HUES64 (cell line): ENCODE measurements at regions not wholly inside any gene's neighbourhood (a gene's known extent, or its start where the extent isn't known, plus 50 kb on each side); places are given as distances from the start of the nearest gene placed in this dataset.

Experiments
- H3K27ac ChIP-seq: 2 replicates; pipeline ENCODE4 v1.7.0; 2013; ENCODE audit warnings: low read depth, low read length, inconsistent platforms
- H3K27me3 ChIP-seq: 2 replicates; pipeline ENCODE4 v1.6.1; 2013; ENCODE audit warnings: mild to moderate bottlenecking, low read length; ENCODE audit not compliant: insufficient read depth
- H3K36me3 ChIP-seq: 2 replicates; pipeline ENCODE4 v1.6.1; 2013; ENCODE audit warnings: mild to moderate bottlenecking, low read length; ENCODE audit not compliant: insufficient read depth
- H3K4me1 ChIP-seq: 2 replicates; pipeline ENCODE4 v1.6.1; 2013; ENCODE audit warnings: mild to moderate bottlenecking, low read length, moderate library complexity; ENCODE audit not compliant: insufficient read depth
- H3K4me3 ChIP-seq: 2 replicates; pipeline ENCODE4 v1.5.1; 2013; ENCODE audit warnings: mild to moderate bottlenecking, low read length, moderate library complexity
- H3K9ac ChIP-seq: 2 replicates; pipeline ENCODE4 v1.6.1; 2013; ENCODE audit warnings: mild to moderate bottlenecking, low read depth, low read length
- H3K9me3 ChIP-seq: 2 replicates; pipeline ENCODE4 v1.6.1; 2013; ENCODE audit warnings: low read depth, low read length; ENCODE audit not compliant: insufficient read depth
- WGBS: fragments of 150-250, 120-280 bp; methylation state at CpG from one replicate; pipeline ENCODE4 v1.1.7; 2013; ENCODE audit warnings: missing lambda C conversion rate; 5-methylcytosine and 5-hydroxymethylcytosine counted together

DNA sequence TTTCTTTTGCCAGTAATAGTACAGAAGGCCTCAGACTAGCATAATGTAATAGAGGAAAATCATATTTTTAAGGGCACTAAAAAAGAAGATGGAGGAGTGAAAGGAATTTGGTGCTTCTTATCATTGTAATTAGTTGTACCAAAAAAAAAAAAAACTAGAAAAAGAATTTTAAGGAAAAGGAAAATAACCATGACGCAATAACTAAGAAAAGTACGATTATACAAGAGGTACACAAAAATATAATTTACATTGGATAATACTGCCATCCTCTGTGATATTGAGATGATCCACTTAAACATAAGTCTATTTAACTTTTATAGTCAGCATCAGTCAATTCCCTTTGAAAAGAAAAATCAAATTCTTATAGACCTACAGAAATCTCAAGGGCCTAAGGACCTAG is 146.7 kb upstream of the IRX5 start:
- no peaks in the 10 kb centered on the region for H3K4me1 ChIP-seq
- 100% methylated on average over 2 of the region's 2 CpGs for WGBS
- H3K9ac ChIP-seq: no peak overlapping the region
- no peak overlapping the region for H3K4me3 ChIP-seq
- no peak overlapping the region for H3K27ac ChIP-seq
- peaks cover 9% of the 10 kb centered on the region; the same call in 1 of the 2 replicates for H3K9me3 ChIP-seq
- no peaks in the 10 kb centered on the region for H3K36me3 ChIP-seq
- H3K27me3 ChIP-seq: no peaks in the 10 kb centered on the region

DNA sequence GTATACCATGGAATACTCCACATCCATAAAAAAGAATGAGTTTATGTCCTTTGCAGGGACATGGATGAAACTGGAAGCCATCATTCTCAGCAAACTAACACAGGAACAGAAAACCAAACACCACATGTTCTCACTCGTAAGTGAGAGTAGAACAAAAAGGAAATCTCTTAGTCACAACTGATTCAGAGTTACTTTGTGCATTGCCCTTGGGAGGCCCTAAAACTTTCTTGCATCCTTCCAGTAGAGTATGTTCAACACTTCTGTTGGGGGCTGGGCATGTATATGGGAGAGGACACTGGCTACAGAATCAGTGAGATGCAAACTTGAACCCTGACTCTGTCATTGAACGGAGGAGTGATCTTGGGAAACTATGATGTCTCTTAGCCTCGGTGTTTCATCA is 147.4 kb upstream of the IRX5 start:
- Histone ChIP-seq H3K27ac (no peak overlapping the region), H3K4me1 (no peaks in the 10 kb centered on the region)
- WGBS: 91% methylated on average over 3 of the region's 3 CpGs

DNA sequence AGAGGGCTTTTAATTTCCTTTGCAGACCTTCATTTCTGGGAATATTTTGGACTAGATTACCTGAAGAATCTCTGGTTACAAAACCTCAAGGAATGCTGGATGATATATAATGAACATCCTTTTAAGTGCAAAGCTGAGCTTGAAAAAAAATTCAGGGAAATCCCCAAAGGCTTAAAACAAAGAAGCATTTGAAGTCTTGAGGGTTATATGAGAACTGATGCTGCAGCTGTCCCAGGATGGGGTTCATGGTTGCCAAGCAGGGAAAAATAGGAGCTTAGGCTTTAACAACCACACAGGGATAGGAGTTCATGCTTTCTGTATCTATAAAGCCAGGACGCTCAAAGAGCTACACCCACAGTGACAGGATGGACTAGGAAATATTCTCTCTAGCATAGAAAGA is 150.4 kb upstream of the IRX5 start:
- WGBS: 100% methylated on average over 1 of the region's 1 CpG
- no peaks in the 10 kb centered on the region for H3K36me3 ChIP-seq
- H3K9me3 ChIP-seq: no peaks in the 10 kb centered on the region
- H3K27ac ChIP-seq: no peak overlapping the region
- no peak overlapping the region for H3K4me3 ChIP-seq
- no peak overlapping the region for H3K9ac ChIP-seq
- no peaks in the 10 kb centered on the region for H3K27me3 ChIP-seq
- H3K4me1 ChIP-seq: no peaks in the 10 kb centered on the region

More for the DNA sequence above, 147.4 kb upstream of the IRX5 start:
- Histone ChIP-seq H3K9ac (no peak overlapping the region), H3K9me3 (peaks cover 9% of the 10 kb centered on the region; the same call in 1 of the 2 replicates), H3K4me3 (no peak overlapping the region), H3K36me3 (no peaks in the 10 kb centered on the region), H3K27me3 (no peaks in the 10 kb centered on the region)

DNA sequence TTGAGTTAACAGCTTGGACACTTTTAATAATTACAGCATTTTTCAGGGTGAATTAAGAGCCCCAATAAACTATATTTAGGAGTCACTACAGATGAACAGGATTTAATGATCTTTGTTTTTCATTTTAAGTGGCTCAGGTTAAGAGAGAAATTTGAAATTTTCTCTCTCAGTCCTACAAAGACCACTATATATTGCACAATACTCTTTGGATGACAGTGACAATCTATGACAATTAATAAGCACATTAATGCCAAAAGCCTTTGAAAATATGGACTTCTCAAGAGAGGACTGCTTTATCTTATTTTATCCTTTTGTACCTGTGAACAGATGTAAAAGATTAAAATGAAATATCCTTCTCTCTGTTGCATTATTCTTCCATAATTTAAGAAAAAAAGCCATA is 151.1 kb upstream of the IRX5 start:
- Histone ChIP-seq H3K27me3 (no peaks in the 10 kb centered on the region), H3K4me3 (no peak overlapping the region), H3K4me1 (no peaks in the 10 kb centered on the region), H3K9me3 (no peaks in the 10 kb centered on the region), H3K9ac (no peak overlapping the region), H3K36me3 (no peaks in the 10 kb centered on the region), H3K27ac (no peak overlapping the region)

DNA sequence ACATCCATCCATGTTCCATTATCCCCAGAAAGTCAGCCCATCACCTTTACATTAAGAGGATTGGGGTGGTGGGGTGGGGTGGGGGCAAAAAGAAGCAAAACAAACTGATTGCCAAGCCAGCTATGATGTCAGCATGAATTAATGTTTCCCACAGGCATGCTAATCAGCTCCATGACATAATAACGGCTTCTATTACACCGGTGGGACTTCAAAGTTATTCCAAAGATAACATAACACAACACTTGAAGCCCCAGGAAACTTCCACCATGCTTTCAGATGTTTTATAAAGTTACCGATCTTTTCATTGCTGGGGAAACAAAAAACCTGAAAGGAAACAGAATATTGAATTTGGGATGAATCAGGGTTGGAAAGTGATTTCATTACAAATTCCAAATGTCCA is 155.9 kb upstream of the IRX5 start:
- Histone ChIP-seq H3K4me1 (no peaks in the 10 kb centered on the region), H3K4me3 (no peak overlapping the region)

DNA sequence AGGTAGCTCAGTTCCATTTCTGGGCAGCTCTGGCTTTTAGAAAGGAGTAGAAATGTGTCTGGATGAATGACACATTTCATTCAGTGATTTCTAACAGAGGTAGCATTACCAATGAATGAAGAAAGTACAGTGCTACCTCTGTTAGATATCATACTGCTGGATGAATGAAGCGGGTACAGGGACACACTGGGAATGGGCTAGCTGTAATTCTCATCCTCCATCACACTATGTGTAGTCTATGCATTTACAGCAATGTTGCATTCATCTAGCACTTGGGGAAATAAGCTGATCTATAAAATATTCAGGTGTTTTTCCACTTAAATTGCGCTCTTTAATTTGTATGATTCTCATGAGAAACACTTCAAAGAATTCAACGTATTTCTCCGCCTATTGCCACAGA is 158.3 kb upstream of the IRX5 start:
- WGBS: 97% methylated on average over 4 of the region's 4 CpGs
- no peak overlapping the region for H3K4me3 ChIP-seq
- H3K36me3 ChIP-seq: no peaks in the 10 kb centered on the region
- no peaks in the 10 kb centered on the region for H3K9me3 ChIP-seq
- H3K27me3 ChIP-seq: no peaks in the 10 kb centered on the region
- H3K9ac ChIP-seq: no peak overlapping the region
- H3K4me1 ChIP-seq: no peaks in the 10 kb centered on the region
- no peak overlapping the region for H3K27ac ChIP-seq

More for the DNA sequence above, 155.9 kb upstream of the IRX5 start:
- Histone ChIP-seq H3K27me3 (no peaks in the 10 kb centered on the region), H3K9me3 (no peaks in the 10 kb centered on the region), H3K27ac (no peak overlapping the region), H3K9ac (no peak overlapping the region), H3K36me3 (no peaks in the 10 kb centered on the region)
- 86% methylated on average over 3 of the region's 3 CpGs for WGBS

DNA sequence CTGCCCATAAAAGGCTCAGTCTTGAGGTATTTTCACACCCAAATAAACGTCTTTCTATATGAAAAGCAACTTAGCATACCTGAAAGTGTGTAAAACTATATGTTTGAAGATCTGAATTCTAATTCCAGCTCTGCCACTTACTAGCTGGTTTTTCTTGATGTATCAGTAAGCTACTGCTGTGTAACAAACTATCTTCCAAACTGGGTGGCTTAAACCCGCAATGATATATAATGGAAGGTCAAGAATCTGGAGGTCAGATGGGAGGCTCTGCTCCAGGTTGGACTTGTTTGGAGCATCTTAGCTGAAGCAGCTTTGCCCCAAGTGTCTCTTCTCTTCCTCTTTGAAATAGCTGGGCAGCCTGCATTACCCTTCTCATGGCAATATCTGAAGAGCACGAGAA is 164.3 kb upstream of the IRX5 start:
- H3K4me3 ChIP-seq: no peak overlapping the region
- H3K27me3 ChIP-seq: no peaks in the 10 kb centered on the region
- H3K9ac ChIP-seq: no peak overlapping the region
- H3K9me3 ChIP-seq: peaks cover 6% of the 10 kb centered on the region; the same call in 1 of the 2 replicates
- H3K27ac ChIP-seq: no peak overlapping the region
- 91% methylated on average over 3 of the region's 3 CpGs for WGBS
- no peaks in the 10 kb centered on the region for H3K36me3 ChIP-seq
- no peaks in the 10 kb centered on the region for H3K4me1 ChIP-seq

DNA sequence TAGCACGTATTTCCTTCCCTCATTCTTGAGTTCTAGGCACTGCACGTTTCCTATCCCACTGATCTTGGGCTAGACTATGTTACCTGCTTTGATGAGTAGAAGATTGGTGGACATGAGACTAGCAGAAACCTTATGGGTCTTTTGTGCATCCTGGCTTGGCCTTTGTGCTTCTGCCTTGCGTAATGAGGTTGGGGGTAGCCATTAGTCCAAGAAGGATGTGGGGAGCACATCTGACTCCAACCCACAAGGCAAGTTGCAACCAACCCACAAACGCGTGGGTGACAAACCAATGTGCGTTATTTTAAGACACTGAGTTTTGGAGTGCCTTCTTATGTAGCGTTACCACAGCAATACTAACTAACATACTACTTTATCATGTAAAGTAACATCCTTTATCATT is 180.4 kb upstream of the IRX5 start:
- 94% methylated on average over 7 of the region's 7 CpGs for WGBS
- Histone ChIP-seq H3K27ac (no peak overlapping the region), H3K9ac (no peak overlapping the region), H3K4me3 (no peak overlapping the region), H3K4me1 (peaks cover 7% of the 10 kb centered on the region), H3K9me3 (no peaks in the 10 kb centered on the region), H3K36me3 (no peaks in the 10 kb centered on the region), H3K27me3 (no peaks in the 10 kb centered on the region)

DNA sequence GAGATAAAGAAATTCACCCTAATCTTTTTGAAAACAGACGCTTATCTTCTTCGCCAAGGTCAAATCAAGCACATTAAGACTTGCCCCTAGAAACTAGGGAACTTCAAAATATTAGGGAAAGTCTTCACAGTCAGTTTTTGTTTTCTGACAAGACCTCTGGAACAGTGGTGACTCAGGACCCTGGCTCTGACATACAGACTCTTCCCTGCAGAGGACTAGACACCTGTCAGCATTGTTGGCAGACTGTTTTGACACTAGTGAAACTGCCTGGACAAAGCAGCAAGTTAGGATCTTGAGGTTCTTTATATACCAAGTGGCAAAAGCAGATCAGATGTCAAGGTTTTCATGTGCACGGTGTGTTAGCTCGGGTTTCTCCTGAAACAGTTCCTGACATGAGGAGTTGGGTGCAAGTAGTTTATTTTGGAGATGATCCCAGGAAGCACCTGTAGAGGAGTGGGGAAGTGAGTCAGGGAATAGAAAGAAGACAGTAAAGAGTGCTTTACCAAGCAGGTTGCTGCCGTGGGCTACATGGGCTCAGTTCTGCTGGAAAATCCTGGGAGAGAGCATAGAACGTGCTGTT is 182.0 kb upstream of the IRX5 start:
- Histone ChIP-seq H3K27ac (no peak overlapping the region), H3K36me3 (no peaks in the 10 kb centered on the region), H3K27me3 (no peaks in the 10 kb centered on the region), H3K4me1 (peaks cover 7% of the 10 kb centered on the region), H3K9me3 (no peaks in the 10 kb centered on the region), H3K4me3 (no peak overlapping the region), H3K9ac (no peak overlapping the region)
- 93% methylated on average over 6 of the region's 6 CpGs for WGBS

DNA sequence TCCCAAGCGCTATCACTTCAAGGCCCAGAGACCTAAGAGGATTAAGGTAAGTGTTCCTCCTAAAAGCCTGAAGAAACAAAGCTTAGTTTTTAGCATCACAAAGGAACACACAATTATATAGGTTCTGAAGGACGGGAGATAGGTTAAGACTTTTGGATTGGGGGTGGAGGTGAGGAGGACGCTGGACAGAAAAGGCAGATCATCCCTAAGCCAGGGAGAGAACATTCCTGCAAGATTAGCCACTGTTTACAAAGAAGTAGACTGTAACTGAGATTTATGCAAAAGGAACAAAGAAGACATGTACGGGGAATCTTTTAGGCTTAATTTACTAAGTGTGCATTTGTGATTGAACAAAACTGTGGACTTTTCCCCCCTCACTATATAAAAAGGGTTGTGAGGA is 184.1 kb upstream of the IRX5 start:
- Histone ChIP-seq H3K4me3 (no peak overlapping the region), H3K9me3 (no peaks in the 10 kb centered on the region), H3K4me1 (peaks cover 7% of the 10 kb centered on the region), H3K9ac (no peak overlapping the region), H3K27me3 (no peaks in the 10 kb centered on the region), H3K27ac (no peak overlapping the region), H3K36me3 (no peaks in the 10 kb centered on the region)
- 65% methylated on average over 4 of the region's 4 CpGs for WGBS

DNA sequence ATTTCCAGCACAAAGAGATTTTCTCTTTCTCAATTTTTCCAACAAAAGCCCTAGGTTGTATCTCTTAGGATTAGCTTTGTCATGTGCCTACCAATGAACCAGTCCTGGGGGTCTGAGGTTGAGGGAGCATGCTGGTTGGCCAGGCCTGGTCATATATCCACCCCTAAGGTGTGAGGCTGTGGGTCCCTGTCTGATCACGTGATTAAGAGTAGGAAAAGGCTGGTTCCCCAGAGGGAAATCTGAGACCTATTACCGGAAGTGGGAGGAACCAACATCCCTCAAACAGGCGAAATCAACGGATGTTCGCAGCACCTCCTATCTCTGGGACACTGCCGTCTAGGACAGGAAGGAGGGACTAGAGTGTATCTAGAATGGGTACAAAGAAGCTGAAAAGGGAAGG is 185.7 kb upstream of the IRX5 start:
- 91% methylated on average over 6 of the region's 6 CpGs for WGBS
- Histone ChIP-seq H3K9me3 (no peaks in the 10 kb centered on the region), H3K9ac (no peak overlapping the region), H3K4me1 (peaks cover 7% of the 10 kb centered on the region), H3K27ac (no peak overlapping the region), H3K27me3 (no peaks in the 10 kb centered on the region), H3K36me3 (no peaks in the 10 kb centered on the region), H3K4me3 (no peak overlapping the region)

DNA sequence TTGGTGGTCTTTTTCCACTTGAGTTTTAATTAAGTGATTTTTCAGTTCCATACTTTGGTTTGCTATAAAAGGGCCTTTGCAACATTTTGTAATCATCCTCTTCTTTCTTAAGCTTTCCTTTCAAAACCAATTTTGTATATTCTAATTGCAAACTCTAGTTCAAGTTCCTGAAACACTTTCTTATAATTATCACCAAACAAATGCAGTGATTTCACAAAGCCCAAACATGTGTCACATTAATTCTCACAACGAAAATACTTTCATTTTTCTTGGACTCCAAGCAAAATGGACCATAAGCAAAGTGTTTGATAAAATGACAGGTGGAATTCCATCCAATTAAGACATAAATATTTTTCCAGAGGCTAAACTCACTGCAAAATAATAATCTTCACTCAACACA is 188.2 kb upstream of the IRX5 start:
- Histone ChIP-seq H3K36me3 (no peaks in the 10 kb centered on the region), H3K27me3 (no peaks in the 10 kb centered on the region), H3K4me1 (peaks cover 7% of the 10 kb centered on the region), H3K27ac (no peak overlapping the region), H3K9me3 (no peaks in the 10 kb centered on the region), H3K9ac (no peak overlapping the region), H3K4me3 (no peak overlapping the region)
- 85% methylated on average over 1 of the region's 1 CpG for WGBS
